ENCODE measurements at regions not wholly inside any gene's neighbourhood (a gene's known extent, or its start where the extent isn't known, plus 50 kb on each side); places are given as distances from the start of the nearest gene placed in this dataset.

DNA sequence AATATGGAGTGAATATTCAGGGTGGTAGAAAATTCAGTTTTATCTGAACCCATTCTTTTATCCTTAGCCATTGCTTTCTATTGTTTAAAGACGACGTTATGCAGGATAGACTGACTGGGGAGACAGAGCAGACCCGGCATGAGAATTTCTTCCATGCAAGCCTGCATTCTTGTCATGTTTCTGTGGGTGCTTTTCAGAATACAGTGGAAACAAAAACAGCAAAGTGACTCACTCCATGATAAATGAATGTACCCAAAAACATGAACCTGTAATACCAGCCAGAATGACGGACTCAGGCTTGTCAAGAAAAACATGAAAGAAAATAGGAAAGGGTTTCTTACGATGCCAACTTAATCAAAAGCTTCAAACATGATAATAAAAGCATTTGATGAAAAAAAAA, 924.0 kb downstream of the EFNB2 start:
- no peak for TF ChIP-seq EZH2 (IDR thresholded peaks at IDR 0.05; ENCODE audit: borderline replicate concordance)
- TF ChIP-seq, protein P1, sequence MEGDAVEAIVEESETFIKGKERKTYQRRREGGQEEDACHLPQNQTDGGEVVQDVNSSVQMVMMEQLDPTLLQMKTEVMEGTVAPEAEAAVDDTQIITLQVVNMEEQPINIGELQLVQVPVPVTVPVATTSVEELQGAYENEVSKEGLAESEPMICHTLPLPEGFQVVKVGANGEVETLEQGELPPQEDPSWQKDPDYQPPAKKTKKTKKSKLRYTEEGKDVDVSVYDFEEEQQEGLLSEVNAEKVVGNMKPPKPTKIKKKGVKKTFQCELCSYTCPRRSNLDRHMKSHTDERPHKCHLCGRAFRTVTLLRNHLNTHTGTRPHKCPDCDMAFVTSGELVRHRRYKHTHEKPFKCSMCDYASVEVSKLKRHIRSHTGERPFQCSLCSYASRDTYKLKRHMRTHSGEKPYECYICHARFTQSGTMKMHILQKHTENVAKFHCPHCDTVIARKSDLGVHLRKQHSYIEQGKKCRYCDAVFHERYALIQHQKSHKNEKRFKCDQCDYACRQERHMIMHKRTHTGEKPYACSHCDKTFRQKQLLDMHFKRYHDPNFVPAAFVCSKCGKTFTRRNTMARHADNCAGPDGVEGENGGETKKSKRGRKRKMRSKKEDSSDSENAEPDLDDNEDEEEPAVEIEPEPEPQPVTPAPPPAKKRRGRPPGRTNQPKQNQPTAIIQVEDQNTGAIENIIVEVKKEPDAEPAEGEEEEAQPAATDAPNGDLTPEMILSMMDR (IDR thresholded peaks at IDR 0.05; ENCODE audit: poor library complexity), result no peak

Measured in hepatocyte (in vitro differentiated cells).